Esophagus squamous epithelium (tissue), 5 donors: ENCODE measurements at regions not wholly inside any gene's neighbourhood (a gene's known extent, or its start where the extent isn't known, plus 50 kb on each side); places are given as distances from the start of the nearest gene placed in this dataset.

Experiments
- DNase-seq: peaks from one replicate; lab custom pipeline; 2025; lab: John Stamatoyannopoulos, UW
- H3K27ac ChIP-seq, 4 donors: fragments of 200-600 bp; sonication (generic); one replicate each; pipeline ENCODE4 v1.5.1; 2016 to 2019; ENCODE audit warnings: mild to moderate bottlenecking in 1 of 4
- H3K27me3 ChIP-seq, 4 donors: fragments of 200-600 bp; sonication (generic); 1 replicate in 3 of 4; 2 replicates in 1 of 4; pipeline versions ENCODE4 v1.5.1 to v1.6.0; 2017 to 2021; ENCODE audit warnings: antibody characterized with exemption in 1 of 4
- H3K36me3 ChIP-seq, 3 donors: fragments of 200-600 bp; sonication (generic); one replicate each; pipeline ENCODE4 v1.5.1; 2016 to 2019
- H3K4me1 ChIP-seq, 3 donors: fragments of 200-600 bp; sonication (generic); one replicate each; pipeline ENCODE4 v1.5.1; 2017 to 2019
- H3K4me3 ChIP-seq, 4 donors: fragments of 200-600 bp; sonication (generic); 1 replicate in 3 of 4; 2 replicates in 1 of 4; pipeline ENCODE4 v1.5.1; 2016 to 2019; ENCODE audit warnings: mild to moderate bottlenecking in 2 of 4, moderate library complexity in 1 of 4
- H3K9me3 ChIP-seq, 3 donors: fragments of 200-600 bp; sonication (generic); one replicate each; pipeline ENCODE4 v1.5.1; 2016 to 2019
- CTCF ChIP-seq, 6 experiments: fragments of 450-650 bp in 4 of 6; fragments of 200-600 bp in 2 of 6; sonication (generic) in 2 of 6; IDR thresholded peaks; one replicate each; pipeline ENCODE4 v1.5.1; 2016 to 2019; ENCODE audit warnings: antibody characterized with exemption in 6 of 6, mild to moderate bottlenecking in 4 of 6, moderate library complexity in 4 of 6
- POLR2A ChIP-seq, 4 donors: fragments of 450-650 bp; IDR thresholded peaks; one replicate each; pipeline ENCODE4 v1.6.1; 2017; ENCODE audit warnings: antibody characterized with exemption in 4 of 4, mild to moderate bottlenecking in 4 of 4, moderate library complexity in 3 of 4
- WGBS, 2 donors: methylation state at CpG; one replicate each; pipeline ENCODE4 v1.1.5; 2018; 5-methylcytosine and 5-hydroxymethylcytosine counted together
- intact Hi-C: fragments of 100-400 bp; cut with DNase I; formaldehyde crosslinking; loops from one replicate; pipeline ENCODE4 v1.15.0; 2022
- donor health status: DM: yes; HTN: yes; CAD: no.

GRCh38 chr1:11342621-11343032 is 69.6 kb downstream of the UBIAD1 start:
- Histone ChIP-seq H3K4me3 (no peak overlapping the region), H3K4me1 (peaks cover 5 to 44% (median 11%) of the 10 kb centered on the region in 3 donors), H3K27me3 (peaks cover 0 to 90% (median 0%) of the 10 kb centered on the region in 4 donors), H3K9me3 (no peaks in the 10 kb centered on the region), H3K27ac (peak overlapping the region in 3 of 4 donors; percentile 15 to 45 (median 23)), H3K36me3 (no peaks in the 10 kb centered on the region)
- TF ChIP-seq POLR2A (IDR thresholded peaks at IDR 0.05) (no peak), CTCF (IDR thresholded peaks at IDR 0.05) (no peak)
- intact Hi-C loops = no loop called here
- WGBS, 2 donors = 43 to 55% methylated on average over 2 to 6 of the region's 6 CpGs
- DNase-seq = no peak

GRCh38 chr1:11345971-11346715 is 73.1 kb downstream of the UBIAD1 start:
- no peak overlapping the region for H3K4me3 ChIP-seq
- WGBS, 2 donors = 58 to 85% methylated on average over 7 to 10 of the region's 19 CpGs
- DNase-seq = no peak

GRCh38 chr1:11350265-11350664 is 77.3 kb downstream of the UBIAD1 start:
- no peak overlapping the region for H3K27ac ChIP-seq
- TF ChIP-seq POLR2A (IDR thresholded peaks at IDR 0.05) (no peak), CTCF (IDR thresholded peaks at IDR 0.05) (no peak)
- DNase-seq = no peak
- no peaks in the 10 kb centered on the region for H3K36me3 ChIP-seq
- intact Hi-C loops = no loop called here
- no peak overlapping the region for H3K4me3 ChIP-seq
- H3K9me3 ChIP-seq = no peaks in the 10 kb centered on the region
- 44 to 53% methylated on average over 14 of the region's 14 CpGs for WGBS, 2 donors
- H3K4me1 ChIP-seq = no peaks in the 10 kb centered on the region
- H3K27me3 ChIP-seq = peaks cover 0 to 65% (median 0%) of the 10 kb centered on the region in 4 donors

More at GRCh38 chr1:11345971-11346715, 73.1 kb downstream of the UBIAD1 start:
- intact Hi-C loops = no loop called here
- no peaks in the 10 kb centered on the region for H3K36me3 ChIP-seq
- peaks cover 0 to 22% (median 6%) of the 10 kb centered on the region in 3 donors for H3K4me1 ChIP-seq
- TF ChIP-seq POLR2A (IDR thresholded peaks at IDR 0.05) = no peak
- no peak for TF ChIP-seq CTCF (IDR thresholded peaks at IDR 0.05)
- H3K27ac ChIP-seq = no peak overlapping the region
- H3K27me3 ChIP-seq = peaks cover 0 to 72% (median 0%) of the 10 kb centered on the region in 4 donors
- no peaks in the 10 kb centered on the region for H3K9me3 ChIP-seq

GRCh38 chr1:11352058-11352715 is 79.2 kb downstream of the UBIAD1 start:
- 90 to 96% methylated on average over 7 to 9 of the region's 12 CpGs for WGBS, 2 donors
- intact Hi-C loops = no loop called here
- Histone ChIP-seq H3K36me3 (no peaks in the 10 kb centered on the region), H3K4me1 (no peaks in the 10 kb centered on the region), H3K27me3 (peaks cover 0 to 65% (median 0%) of the 10 kb centered on the region in 4 donors), H3K9me3 (no peaks in the 10 kb centered on the region), H3K4me3 (no peak overlapping the region), H3K27ac (no peak overlapping the region)
- no peak for DNase-seq
- no peak for TF ChIP-seq CTCF (IDR thresholded peaks at IDR 0.05)
- TF ChIP-seq POLR2A (IDR thresholded peaks at IDR 0.05) = no peak
